ENCODE measurements at regions not wholly inside any gene's neighbourhood (a gene's known extent, or its start where the extent isn't known, plus 50 kb on each side); places are given as distances from the start of the nearest gene placed in this dataset.
"Not testable (repeated sequence)": the region's sequence is repeated elsewhere in the genome, so short reads cannot be mapped to it uniquely, and the experiment has no call there.

- no peak overlapping the region for H3K27ac ChIP-seq
- TF ChIP-seq ZFX (IDR thresholded peaks at IDR 0.05) (no peak), CTCF (conservative IDR thresholded peaks at IDR 0.05) (no peak)
These were observed 509.2 kb upstream of the CHD1 start for GRCh38 chr5:99437986-99438385.

- not testable (repeated sequence) for H3K27ac ChIP-seq
These were observed 494.6 kb upstream of the CHD1 start for GRCh38 chr5:99423396-99423795.

- not testable (repeated sequence) for H3K27ac ChIP-seq
These were observed 489.8 kb upstream of the CHD1 start for GRCh38 chr5:99418640-99419039.

- not testable (repeated sequence) for H3K27ac ChIP-seq
These were observed 481.6 kb upstream of the CHD1 start for GRCh38 chr5:99410386-99410785.

GRCh38 chr5:99404764-99405302 is 476.0 kb upstream of the CHD1 start:
- H3K27ac ChIP-seq, result not testable (repeated sequence)

GRCh38 chr5:99400571-99400970 is 471.8 kb upstream of the CHD1 start:
- H3K27ac ChIP-seq, result not testable (repeated sequence)

- TF ChIP-seq CTCF (conservative IDR thresholded peaks at IDR 0.05), result no peak
- TF ChIP-seq ZFX (IDR thresholded peaks at IDR 0.05), result no peak
- H3K27ac ChIP-seq, result no peak overlapping the region
These were observed 470.2 kb upstream of the CHD1 start for GRCh38 chr5:99398976-99399375.

GRCh38 chr5:99386406-99387077 is 457.7 kb upstream of the CHD1 start:
- no peak for TF ChIP-seq ZFX (IDR thresholded peaks at IDR 0.05)
- TF ChIP-seq CTCF (conservative IDR thresholded peaks at IDR 0.05), result no peak
- no peak overlapping the region for H3K27ac ChIP-seq

GRCh38 chr5:99379187-99379586 is 450.4 kb upstream of the CHD1 start:
- H3K27ac ChIP-seq, result no peak overlapping the region
- TF ChIP-seq ZFX (IDR thresholded peaks at IDR 0.05), result no peak
- no peak for TF ChIP-seq CTCF (conservative IDR thresholded peaks at IDR 0.05)

- H3K27ac ChIP-seq, result no peak overlapping the region
- no peak for TF ChIP-seq CTCF (conservative IDR thresholded peaks at IDR 0.05)
- TF ChIP-seq ZFX (IDR thresholded peaks at IDR 0.05), result no peak
These were observed 449.6 kb upstream of the CHD1 start for GRCh38 chr5:99378443-99378842.

Data from C4-2B (cell line).